Central memory CD4-positive, alpha-beta T cell (primary cell): ENCODE measurements at regions not wholly inside any gene's neighbourhood (a gene's known extent, or its start where the extent isn't known, plus 50 kb on each side); places are given as distances from the start of the nearest gene placed in this dataset.

Experiments
- DNase-seq: peaks from one replicate; pipeline ENCODE4 v3.0.0; 2022

DNA sequence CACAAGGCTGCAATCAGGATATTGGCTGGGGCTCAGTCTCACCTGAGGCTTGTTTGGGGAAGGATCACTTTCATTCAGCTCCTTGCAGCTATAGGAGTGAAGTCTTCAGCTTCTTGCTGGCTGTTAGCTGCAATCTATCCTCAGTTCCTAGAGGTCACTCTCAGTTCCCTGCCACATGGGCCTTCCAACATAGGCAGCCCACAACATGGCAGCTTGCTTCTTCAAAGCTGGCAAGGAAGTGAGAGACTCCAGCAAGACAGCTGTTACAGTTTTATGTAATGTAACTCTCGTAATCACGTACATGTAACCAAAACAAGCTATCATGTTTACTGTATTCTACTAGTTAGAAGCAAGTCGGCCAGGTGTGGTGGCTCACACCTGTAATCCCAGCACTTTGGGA, 226.9 kb downstream of the CDC5L start:
- DNase-seq: no peak

DNA sequence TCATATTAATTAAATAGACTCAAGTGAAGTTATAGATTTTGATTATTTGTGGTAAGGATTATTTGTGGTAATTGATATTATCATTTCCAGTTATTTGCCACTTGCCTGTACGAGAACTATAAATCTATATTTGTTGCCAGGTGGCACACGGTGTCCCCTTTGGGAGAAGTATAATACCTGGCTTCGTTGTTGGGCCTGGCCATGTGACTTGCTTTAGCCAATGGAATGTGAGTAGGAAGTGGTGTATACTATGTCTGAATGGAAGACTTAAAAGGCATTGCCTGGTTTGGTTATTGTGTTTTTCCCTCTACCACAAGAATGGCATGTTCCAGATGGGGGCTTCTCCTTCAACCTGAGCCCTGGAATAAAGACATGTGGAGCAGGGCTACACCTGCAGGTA, 228.1 kb downstream of the CDC5L start:
- no peak for DNase-seq

DNA sequence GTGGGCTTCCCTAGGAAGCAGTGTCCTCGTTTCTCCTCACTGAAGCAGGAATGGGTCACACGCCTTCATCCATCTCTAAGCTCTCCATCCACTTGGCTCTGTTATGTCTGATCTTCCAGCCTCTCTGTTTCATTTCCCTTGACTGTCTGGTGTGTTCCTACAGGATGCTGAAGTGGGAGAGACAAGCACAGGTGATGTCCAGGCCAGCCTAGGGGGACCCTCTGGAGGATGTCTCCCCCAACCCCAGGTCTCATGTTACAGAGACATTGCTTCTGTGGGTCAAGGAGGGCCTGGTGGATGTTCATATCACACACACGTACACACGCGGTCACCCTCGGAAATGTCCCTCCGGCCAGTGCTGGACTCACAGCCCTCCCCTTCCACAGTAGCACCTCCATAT, 229.9 kb downstream of the CDC5L start:
- no peak for DNase-seq

DNA sequence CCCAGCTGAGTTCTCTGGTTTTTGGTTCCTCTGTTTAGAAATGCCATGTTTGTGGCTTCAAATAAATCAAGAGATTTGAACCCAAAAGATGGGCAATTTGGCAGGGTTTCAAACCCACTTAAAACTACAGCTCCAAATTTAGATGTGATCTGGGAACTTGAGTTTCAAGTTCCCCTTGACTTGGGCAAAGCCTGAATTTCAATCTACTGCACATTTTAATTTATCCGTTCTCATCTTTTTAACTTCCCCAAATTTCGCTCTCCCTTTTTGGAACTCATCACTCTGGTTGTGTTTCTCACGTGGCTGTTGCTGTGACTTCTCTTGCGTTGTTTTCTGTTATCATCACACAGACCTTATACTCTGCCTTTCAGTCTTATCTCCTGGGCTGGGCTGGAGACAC, 230.9 kb downstream of the CDC5L start:
- no peak for DNase-seq

DNA sequence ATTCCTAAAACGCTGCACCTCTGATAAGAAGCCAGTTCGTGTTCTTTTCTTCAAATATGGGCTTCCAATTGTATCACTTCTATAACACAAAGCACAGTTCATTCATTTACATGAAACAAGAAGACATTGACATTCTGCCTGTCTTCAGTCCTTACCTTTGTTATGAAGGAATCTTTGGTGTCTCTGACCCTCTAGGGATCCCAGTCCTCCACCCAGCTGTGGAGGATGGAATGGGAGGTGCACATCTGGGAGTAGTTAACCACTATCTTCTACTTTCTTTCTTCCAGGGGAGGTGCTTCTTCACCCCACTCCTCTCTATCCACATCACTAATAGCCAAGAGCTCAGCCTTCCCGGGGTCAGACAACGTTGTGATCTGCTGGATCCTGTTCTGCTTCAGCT, 233.4 kb downstream of the CDC5L start:
- DNase-seq: no peak

DNA sequence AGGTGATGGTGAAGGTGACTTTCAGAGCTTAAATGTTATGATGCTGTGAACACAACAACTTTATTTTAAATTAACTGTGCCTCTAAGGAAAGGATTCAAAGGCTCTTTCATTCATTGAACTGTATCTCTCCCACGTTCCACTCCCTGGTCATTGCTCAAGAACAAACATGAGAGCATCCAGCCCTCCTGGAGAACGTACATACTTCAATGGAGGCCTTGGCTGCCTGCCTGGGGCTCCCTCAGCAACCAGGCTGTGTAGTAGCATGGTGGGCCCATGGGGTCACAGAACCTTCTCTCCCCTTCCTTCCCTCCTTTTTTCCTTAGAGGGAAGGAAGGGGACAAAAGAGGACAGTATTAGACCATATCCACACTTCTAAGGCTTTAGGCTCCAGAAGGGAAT, 234.3 kb downstream of the CDC5L start:
- DNase-seq: no peak

DNA sequence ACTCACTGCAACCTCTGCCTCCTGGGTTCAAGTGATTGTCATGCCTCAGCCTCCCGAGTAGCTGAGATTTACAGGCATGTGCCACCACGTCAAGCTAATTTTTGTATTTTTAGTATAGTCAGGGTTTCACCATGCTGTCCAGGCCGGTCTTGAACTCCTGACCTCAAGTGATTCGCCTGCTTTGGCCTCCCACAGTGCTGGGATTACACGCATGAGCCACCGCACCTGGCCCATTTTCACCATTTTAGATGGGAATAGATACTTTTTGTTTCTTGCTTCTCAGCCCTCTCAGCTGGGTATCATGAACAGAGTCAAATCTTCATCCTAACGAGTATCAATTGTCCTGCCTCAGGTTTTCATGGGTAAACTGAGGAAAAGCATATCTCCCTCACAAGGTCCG, 235.0 kb downstream of the CDC5L start:
- no peak for DNase-seq

DNA sequence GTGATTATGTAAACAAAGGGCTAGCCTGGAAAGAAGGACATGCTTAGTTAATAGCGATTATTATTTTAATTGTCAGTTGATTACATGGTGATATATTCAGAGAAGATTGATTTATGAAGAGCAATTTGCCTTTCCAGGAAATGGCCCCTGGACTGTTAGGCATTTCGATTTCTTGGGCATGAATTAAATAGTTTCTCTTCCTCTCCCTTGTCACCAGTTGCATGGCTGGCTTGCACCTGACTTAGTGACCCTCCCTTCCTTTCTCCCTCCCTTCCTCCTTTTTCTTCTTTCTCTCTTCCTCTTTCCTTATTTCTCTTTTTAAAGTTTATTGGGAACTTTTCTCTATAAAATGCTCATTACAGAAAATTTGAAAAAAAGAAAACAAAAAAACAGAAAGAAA, 235.4 kb downstream of the CDC5L start:
- DNase-seq: no peak

DNA sequence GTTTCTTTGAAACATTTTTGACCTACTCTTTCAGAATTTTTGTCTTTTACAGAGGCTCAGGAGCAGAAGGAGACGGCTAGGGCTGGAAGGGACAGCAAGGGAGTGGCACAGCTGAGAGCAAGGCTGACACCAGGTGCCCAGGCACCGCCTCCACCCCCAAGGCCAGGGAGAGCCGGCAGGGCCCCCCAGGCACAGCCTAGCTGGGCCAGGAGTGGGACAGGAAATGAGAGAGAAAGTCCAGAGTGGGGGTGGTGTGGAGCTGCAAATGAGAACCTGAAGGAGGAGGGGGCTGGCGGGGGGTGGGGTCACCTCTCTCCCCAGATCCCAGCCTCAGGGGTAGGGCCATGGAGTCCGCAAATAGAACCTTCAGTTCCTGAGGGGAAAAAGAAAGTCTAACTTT, 236.7 kb downstream of the CDC5L start:
- DNase-seq: no peak

DNA sequence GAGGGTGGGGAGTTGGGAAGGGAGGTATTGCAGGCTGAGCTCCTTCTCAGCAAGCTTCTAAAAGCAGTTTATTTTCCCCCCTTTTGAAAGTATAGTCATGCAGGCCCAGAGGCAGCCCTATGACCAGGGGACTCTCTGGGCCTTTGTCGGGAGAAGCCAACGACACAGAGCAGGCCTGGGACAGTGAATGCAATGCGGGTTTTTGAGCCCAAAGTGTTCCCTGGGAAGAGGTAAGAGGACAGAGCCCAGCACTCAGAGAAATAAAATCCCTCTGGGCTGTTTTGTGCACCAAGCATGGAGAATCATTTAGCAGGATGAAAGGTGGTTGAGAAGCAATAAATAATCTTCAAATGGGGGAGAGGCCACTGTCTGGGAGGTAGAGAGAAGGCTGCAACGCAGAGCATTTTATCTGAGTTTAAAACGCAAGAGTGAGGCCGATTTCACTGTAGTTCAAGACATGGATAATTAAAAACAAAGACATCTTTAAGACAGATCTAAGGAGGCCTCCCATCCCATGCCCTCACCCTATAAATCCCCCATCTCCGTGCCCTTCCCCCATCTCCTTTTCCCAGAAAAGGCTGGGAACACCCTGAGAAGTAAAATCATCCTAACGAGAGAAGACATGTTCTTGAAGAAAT, 237.5 kb downstream of the CDC5L start:
- no peak for DNase-seq

DNA sequence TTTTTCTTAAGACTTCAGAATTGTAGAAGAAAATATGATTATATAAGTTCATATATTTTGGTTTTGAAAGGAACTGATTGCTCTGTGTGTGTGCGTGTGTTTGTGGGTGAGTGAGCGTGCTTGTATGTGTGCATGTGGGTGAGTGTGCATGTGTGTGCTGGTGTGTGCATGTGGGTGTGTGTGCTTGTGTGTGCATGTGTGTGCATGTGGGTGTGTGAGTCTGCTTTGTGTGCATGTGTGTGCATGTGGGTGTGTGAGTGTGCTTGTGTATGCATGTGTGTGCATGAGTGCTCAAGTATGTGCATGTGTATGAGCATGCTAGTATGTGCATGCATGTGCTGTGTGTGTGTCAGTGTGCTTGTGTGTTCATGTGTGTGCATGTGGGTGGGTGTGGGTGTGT, 238.5 kb downstream of the CDC5L start:
- no peak for DNase-seq

DNA sequence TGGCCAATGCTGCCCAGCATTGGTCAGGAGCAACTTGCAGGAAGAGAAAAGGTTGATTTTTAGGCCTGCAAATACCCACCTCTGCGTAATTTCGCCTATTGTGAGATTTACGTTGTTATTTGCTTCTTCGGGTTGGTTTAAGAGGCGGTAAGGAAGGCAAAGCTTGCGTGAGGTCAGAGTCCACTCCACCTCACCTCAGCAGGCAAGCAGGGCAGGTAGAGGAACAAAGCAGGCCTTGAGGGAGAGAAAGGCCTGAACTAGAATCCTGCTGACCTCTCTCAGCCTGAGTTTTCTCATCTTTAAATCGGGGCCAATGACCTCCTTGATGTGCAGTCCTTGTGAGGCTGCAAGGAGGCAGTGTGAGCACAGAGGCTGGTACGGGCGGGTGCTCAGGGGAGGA, 239.1 kb downstream of the CDC5L start:
- DNase-seq: no peak

DNA sequence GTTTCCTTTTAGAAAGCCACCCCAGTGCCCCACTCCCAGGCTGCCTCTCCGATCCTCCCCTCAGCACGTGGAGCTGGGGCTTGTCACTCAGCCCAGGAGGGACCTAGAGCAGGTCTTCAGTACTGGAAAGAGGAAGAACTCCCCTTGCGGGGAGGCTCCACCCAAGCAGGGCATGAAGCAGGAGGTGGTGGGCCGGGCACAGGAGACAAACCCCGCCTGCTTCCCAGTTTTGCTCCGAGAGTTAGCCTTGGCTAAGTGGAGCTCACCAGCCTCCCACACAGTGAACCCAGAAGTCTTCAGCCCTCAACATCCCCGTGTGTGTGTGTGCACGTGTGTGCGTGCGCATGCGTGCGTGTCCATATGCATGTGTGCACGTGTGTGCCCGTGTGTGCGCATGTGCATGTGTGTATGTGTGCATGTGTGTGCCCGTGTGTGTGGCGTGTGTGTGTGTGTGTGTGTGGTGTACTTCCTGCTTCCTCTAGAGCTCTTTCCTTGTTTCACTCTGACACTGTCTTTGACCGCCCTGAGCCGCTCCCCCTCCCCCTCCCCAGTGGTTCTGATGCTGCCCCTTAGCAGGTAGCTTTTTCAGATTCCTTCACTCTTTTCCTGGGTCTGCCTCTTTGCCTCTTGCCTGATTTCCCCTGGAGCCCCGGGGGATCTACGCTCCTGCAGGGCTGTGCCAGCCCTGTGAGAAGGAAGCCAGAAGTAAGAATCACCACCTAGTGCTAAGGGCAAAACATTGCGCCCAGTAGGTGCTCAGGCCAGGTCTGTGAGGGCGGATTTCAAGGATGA, 239.8 kb downstream of the CDC5L start:
- no peak for DNase-seq

DNA sequence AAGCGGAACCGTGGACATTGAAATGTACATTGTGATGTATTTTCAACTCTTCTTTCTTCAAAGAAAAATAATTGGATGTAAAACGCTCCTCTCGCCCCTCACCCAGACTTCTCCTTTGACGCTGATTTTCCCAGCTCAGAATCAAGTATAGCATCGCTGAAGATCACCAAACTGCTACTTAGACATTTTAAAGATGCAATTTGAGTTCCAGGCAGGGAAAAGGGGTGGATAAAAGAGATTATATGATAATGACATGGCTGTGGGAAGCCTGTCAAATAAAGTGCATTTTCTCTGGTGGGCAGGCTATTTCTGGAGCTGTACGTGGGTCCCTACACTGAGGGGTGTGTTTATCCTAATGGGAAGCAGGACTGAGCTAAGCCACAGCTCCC, 240.4 kb downstream of the CDC5L start:
- DNase-seq: no peak

DNA sequence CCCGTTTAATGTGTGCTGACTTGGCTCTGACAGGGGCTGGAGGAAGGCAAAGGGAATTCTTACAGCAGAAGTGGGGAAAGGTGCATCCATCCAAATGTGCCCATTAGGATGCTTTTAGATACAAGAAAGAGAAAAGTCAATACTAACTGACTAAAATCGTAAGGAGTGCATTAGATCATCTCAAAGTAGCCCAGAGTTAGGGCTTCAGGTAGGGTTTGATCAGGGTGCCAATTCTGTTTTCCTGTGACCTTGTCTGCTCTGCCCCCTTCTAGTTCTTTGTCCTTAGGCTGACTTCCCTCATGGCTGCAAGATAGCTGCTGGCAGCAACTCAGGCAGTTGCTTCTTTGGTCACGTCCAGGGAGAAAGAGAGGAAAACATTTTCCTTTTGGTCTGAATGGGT, 240.8 kb downstream of the CDC5L start:
- DNase-seq: no peak

DNA sequence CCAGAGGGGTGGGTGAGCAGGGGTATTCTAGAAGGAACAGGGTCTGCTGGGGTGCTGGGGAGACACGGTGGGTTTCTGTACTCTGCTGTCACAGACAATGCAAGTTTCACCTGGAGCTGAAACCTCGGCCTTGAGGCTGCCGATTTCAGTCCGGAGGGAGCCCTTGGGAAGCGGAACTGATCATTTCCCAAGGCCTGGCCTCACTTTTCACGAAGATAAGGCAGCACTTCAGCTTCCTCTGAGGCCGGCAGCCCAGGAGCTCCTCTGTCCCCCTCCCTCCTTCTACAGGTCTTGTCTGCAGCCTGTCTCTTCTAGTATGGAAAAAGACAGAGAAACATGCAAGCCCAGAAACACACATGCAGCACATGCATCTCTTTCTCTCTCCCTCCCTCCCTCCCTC, 242.1 kb downstream of the CDC5L start:
- no peak for DNase-seq

DNA sequence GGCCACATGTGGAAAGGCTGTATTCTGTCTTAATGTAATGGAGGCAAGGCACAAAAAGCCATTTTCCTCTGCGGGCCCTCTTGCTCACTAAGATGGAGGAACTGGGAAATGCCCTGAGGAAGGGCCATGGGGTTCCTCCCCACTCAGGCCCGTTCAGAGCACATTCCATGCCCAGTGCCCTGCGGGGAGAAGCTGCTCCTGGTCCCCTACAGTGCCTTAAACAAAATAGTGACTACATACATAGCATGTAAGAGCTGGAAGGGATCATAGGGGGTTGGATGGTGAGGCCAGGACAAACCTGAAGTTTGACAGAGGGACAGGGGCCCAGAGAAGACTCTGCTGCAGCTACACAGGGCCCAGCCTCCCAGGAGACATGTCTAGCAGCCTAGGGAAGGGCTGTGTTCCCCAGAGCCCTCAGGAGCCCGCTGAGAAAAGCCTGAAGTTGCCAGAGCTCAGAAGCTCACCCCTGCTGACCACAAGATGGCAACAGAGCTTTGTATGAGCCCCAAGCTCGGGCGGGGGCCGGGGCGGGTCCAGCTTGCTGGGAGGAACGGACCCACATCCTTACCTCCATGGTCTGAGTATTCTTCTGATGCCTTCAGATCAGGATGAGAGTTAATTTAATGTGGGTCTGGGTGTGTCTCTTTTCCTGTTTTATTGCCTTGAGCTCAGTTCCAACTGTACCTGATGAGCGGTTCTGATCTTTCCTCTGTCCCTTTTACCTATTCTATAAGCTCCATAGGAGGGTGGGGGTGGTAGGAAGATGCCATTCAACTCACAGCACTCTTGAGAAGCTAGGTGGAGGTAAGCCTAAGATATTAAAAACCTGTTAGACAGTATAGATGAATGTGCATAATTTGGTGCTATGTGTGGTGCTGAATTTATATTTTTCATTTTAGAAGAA, 242.9 kb downstream of the CDC5L start:
- peak; percentile 3 for DNase-seq

DNA sequence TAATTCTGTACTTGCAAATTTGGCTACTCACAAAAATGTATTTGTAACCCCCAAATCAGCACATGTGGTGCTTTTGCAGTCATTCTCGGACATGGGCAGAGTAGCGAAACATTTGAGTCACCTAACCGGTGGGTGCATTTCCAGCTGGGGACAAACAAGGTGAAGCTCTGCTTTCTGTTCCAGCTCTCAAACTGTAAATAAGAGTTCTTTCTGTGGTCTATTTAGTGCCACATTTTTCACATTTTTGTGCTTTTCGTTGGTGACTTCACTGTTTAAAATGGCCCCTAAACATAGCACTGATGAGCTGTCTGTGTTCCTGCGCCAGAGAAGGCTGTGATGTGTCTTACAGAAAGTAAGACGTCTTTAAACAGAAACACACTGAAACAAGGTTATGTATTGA, 244.5 kb downstream of the CDC5L start:
- no peak for DNase-seq

DNA sequence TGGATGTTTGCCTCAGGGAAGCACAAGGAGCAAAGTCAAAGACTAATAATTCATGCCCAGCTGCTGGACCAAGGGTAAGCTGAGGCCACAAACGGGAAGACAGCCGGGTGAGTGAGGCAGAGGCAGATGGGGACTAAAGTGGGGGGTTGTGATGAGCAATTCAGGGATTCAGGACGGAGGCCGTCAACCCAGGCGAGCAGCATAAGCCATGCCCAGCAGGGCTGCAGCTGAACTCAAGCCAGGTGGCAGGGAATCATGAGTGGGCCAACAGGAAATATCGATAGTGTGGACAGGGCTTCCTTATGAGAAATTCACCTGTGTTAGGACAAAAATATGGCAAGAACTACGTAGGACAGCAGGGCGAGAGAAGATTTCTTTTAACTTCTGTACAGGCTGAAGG, 246.8 kb downstream of the CDC5L start:
- DNase-seq: no peak

DNA sequence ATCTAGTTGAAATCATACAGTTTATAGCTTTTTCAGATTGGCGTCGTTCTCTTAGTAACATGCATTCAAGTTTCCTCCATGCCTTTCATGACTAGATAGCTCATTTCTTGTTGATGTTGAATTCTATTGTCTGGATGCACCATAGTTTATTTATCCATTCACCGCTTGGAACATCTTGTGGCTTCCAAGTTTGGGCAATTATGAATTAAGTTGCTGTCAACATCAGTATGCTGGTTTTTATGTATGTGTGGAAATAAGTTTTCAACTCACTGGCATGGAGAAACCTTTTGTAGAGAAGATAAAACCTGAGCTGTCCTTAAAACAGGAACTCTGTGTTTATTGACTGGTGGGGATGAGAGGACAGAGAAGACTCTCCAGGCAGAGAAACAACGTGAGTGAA, 248.0 kb downstream of the CDC5L start:
- no peak for DNase-seq

DNA sequence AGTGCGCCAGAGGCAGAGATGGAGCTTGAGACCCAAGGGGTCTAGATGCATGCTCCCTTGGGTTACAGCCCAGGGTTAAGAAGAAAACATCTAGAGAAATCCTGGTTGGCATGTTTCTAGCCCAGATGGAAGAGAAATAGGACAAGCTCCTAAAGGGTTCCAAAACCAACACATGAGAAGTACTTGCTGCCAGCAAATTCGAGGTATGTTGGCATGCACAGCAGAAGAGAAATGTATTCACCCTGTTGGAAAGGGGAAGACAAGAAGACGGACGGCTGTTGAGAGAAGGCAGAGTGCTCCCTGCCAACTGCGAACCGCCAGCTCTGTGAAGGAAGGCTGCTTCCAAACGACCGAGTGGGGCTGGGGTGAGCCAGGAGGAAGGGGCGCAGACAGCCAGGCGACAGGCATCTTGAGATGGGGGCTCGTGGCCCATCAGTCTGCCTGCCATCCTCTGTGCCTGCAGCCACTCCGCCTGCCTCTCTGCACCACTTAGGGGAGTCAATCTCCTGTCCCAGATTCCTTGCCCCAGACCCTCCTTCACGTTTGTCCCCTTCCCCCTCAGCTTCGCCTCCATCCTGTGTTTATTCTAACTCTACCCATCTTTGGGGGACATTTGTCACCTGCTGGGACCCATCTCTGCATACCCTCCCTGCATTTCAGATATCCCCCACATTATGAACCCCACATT, 249.2 kb downstream of the CDC5L start:
- no peak for DNase-seq

DNA sequence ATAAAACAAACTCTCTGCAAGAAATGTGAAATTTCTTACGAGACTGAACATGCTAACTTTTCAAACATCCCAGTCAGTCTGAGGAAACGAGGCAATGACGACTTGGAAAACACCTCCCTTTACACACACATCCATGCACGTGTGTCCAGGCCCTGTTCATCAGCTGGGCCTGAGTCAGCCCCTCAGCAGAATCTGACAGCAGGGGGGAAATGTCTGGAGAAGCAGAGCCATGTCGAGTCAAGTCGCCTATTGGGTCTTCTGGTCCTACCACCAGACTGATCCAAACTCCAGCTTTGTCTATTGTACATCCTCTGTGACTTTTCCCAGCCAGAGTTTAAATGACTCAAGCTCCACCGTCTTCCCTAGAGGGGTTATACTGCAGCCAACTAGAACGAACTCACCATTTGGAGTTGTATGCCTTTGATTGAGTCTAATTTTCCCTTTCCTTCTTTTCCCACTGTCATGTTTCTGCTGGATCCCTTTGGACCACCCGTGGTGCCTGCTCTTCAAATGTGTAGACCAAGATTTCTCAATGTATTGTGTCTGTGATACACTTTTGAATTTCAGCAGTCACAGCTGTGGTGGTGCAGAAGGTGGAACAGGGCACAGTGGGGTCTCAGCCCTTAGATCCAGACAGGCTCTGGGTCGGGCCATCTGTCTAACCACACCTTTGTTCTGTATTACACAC, 254.0 kb downstream of the CDC5L start:
- DNase-seq: no peak

DNA sequence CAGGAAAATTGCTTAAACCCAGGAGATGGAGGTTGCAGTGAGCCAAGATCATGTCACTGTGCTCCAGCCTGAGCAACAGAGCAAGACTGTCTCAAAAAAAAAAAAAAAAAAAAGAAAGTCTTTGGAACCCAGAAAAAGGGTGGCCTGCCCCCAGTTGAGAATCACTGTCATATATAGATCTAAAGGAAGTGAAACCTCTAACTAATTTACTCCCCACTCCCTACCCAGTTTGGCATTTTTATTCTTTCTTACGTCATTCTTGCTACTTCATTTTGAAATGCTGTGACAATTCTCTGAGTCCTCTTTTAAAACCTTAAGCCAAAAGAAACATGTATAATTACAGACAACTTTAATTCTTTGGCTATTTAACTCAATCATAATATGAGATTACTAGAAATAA, 254.8 kb downstream of the CDC5L start:
- no peak for DNase-seq
